NOMO-1 (cell line): ENCODE measurements at regions not wholly inside any gene's neighbourhood (a gene's known extent, or its start where the extent isn't known, plus 50 kb on each side); places are given as distances from the start of the nearest gene placed in this dataset.

Experiments
- DNase-seq, 2 experiments: peaks; one replicate each; lab custom pipeline; 2025; ENCODE audit not compliant: unreplicated experiment in 2 of 2; lab: John Stamatoyannopoulos, UW

DNA sequence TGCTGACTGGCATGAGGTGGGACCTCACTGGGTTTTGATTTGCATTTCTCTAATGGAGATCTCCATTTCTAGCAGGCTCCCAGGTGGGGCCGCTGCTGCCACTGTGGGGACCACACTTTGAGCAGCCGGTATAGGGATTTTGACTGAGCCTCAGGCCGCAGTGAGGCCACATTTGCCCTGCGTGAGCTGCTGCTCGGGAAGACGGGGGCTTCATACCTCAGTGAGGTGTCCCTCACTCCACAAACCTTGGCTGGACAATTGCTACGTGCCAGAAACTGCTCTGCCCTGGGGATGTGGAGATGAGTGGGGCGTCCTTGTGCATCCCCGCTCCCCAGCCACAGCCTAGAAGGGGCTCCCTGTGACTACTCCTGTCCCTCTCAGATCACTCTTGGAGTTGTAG, 134.3 kb downstream of the ANKRD60 start:
- no peak for DNase-seq

DNA sequence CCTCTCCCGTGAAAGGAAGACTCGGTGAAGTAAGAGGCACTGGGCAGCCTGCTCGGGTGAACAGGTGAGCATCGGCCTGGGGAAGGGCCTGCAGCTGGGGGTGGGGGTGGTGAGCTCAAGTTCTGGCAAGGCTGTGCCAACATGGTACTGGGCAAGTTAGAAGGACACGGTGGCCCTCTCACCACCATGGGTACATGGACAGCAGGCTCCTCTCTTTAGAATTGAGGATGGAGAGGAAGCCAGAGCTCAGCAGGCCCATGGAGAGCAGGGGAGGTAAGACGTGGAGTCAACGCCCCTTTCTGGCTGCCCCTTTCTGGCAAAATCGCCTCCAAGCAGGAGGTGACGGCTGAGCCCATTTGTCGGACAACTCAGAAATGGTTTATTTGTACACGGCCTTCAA, 135.6 kb downstream of the ANKRD60 start:
- DNase-seq, result no peak

DNA sequence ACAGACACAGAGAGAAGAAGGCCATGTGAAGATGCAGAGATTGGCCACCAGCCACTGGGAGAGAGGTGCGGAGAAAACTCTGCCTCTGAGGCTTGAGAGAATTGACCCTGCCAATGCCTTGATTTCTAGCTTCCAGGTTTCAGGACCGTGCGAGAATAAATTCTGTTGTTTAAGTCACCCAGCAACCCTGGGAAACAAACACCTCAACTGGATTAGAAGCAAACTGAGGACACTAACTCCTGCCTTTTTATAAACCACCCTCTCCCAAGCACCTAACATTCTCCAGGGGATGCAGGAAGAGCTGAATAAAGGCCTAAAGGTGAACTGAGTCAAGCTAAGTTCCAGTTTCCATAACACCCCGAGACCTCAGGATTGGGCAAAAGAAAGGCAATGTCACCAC, 136.1 kb downstream of the ANKRD60 start:
- DNase-seq, result no peak

DNA sequence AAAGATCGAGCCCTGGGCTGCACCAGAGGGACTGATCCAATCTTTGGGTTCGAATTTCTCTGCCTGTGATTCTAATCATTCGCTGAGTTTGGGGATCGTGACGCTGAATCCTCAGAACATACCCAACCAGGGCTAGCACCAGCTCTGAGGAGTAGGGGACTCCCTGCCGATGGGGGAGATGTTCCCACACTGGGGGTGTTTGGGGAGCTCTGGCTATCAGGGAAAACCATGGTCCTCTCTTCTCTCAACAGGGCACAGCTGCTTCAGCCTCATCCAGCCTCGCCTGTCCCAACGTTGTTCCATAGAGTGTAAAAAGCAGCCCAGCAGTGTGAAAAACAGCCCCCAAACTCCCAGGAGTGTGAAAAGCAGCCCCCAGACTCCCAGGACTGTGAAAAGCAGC, 136.6 kb downstream of the ANKRD60 start:
- no peak for DNase-seq

DNA sequence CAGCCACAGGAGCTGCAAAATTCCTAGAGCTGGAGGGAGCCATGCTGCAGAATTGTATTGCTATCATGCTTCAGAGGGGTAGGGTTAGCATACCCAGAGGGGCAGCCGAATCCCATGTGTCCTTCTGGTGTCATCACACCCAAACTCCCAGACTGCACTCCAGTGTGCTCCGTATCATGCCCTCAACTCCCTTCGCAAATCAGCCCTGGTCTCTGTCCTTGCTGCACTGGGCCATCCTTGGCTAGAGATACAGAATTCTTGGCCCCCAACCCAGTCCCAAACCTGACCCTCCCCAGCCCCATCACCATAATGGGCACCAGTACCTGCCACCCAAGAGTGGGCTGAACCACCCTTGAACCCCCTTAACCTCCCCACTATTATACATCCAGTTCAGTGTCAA, 138.3 kb downstream of the ANKRD60 start:
- DNase-seq, result no peak

DNA sequence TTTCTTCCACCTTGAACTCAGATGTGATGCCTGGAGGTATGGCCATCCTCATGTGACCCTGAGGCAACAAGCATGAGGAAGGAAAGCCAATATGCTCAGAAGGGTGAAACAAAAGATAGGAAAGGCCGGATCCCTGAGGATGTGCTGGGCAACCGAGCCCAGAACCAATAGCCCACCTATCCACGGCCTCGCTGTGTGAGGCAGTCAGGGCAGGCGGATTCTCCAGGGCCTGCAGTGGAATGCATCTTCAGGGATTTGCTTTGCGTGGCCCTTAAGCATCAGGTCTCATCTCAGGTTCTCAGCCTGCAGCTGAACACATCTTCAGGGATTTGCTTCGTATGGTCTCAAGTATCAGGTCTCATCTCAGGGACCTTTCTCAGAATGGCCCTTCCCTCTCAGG, 139.8 kb downstream of the ANKRD60 start:
- DNase-seq, result no peak

DNA sequence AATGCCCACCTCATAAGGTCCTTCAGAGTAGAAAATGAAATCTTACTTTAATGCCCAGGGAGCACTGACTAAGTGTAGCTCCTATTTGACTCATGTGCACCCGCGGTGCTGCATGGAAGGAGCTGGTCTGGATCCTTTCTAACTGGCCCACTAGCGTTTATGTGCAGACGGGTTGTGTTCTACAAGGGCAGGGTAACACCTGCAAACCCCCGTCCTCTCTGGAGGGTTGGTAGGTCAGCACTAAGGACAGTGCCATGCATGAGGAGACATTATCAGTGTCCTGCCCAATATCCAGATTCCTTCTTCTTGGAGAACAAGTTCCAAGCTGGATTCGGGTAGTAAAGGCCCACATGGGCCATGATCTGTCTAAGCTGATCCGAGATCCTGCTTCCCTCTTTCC, 140.3 kb downstream of the ANKRD60 start:
- DNase-seq, result no peak

DNA sequence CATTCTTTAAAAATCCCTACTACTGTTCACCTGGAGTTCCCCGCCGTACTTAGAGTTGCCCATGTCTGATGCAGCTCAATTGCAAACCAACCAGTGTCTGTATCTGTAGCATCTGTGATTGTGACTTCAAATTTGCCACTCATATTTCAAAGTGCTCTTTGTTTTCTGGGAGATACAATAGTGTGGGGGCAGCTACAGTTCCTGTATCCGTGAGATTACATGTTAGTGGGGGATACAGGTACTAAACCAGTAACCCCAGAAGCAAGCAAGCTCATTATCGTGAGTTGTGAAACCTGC, 140.9 kb downstream of the ANKRD60 start:
- no peak for DNase-seq

DNA sequence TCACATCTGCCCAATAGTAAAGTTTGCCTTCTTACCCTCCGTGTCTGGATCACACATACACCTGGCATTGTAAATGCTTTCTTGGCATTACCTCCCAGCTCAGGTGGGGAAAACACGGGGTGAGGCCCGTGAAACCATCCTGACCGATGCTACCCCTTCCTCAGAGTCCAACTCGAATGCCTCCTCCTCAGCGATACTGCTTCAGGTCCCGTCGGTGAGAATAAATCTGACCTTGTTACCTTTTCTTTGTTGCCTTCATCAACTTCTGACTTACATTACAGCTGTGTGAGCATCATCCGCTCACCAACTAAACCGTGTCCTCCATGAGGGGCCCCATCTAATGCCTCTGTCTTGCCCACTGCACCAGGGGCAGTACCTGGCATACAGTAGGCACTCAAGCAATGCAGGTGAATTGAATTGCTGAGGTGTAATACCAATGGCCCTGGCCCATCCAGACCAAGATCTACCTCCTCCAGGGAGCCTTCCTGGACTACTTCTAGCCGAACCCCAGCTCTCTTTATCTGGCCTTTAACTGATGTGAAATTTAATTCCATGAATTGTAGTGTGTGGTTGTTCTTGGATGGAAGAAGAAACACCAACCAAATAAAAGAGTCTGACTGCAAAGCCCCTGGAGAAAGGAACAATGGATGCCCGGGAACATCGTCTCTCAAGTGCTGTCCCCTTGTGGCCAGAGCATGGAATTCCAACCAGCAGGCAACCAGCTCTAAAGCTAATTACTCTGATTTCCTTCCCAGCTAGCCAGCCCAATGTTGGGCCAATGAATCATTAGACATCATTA, 141.5 kb downstream of the ANKRD60 start:
- DNase-seq, result peak; percentile 1 to 29

DNA sequence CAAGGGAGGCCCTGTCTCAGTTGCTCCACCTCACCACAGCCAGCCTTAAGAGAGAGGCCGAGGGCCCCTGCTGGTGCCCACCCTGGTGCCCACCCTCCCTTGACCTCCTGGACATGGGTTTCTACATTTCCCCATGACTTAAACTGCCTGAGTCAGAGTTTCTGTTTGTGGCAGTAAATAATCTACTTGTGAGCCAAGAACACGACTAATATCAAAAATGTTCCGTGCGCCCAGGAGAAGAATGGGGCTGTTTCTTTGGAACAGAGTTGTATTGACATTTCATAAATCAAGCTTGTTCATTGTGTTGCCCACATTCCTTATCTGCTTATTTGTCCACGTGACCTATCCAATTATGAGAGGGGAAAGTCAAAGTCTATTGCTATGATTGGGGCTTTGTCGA, 143.5 kb downstream of the ANKRD60 start:
- DNase-seq, result no peak

DNA sequence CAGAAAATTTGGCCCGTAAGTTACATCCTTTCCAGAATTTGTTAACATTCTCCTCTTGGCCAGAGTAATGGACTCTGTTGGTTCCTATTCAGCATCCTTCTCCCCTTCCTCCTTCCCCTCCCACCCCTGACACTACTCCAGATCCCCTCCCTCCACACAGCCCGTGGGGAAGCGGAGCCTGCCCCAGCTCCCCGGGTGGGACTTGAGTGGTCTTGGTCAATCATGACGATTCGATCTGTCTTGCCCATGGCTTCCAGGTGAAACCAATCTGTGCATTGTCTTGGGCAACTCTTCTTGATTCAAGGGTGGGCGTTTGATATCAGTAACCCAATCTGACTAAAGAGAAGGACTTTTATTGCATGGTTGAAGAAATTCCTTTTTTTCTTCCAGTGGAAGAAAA, 143.9 kb downstream of the ANKRD60 start:
- DNase-seq, result no peak

DNA sequence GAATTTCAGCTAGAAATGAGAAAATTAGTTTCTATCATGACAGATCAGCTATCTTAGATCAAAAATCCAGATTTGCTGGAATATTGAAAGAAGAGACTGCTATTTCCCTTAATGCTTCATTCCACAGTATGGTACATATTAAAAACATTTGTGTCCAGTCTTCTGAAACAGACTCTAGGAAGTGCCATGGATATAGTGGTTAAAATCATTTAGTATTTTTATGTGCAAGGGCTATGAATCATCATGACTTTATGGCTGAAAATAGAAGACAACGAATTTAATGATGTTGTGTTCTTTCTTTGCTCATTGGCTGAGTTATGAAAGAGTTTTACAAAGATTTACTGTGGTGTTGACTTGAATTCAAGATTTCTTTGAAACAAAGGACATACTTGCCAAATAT, 146.6 kb downstream of the ANKRD60 start:
- peak; percentile 1 to 78 for DNase-seq

DNA sequence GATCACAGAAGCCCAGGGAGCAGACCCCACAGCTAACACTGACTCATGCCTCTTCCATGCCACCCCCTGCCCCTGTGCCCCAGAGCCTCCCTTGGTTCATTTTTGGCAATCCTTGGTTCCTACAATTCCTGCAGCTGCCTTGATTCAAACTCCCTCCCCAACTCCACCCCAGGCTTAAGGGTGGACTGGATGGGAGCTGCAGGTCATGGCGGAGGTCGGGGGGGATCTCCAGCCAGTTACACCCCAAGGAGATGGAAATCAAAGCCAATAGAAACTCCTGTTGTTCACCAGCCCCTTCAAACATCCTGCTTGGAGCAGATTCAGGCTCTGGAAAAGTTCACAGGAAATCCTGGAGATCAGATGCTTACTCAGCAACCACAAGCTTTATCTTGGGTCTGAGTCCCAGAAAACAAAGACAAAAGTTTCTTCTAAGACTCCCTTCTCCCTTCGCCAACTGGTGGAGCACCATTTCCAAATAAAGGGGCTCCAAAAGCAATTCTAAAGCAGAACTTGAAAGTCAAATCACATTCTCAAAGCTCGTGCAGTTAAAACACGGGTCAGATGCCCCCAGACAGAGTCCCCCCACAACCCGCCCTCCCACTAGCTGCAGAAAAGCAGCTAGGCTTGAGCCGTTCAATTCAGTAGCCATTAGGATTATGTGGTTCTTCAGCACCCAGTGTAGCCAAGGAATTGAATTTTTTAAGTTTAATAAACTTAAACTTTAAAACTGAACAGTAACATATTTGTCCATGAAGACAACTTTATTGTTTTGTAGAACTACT, 149.5 kb downstream of the ANKRD60 start:
- no peak for DNase-seq

DNA sequence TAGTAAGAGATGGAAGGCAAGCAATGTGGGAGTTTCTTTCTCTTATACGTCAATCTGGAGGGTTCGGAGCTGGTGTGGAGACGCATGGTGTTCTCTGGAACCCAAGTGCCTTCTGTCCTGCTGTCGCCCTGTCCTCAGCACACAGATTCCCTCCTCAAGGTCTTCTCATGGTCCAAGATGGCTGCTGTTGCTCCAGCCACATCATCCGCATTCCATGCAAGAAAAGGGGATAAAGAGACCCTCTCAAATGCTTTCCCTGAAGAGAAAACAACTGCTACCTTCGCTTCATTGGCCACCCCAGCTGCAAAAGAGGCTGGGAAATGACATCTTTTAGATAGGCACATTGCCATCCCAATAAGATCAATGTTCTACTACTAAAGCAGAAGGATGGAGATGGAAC, 151.2 kb downstream of the ANKRD60 start:
- no peak for DNase-seq

DNA sequence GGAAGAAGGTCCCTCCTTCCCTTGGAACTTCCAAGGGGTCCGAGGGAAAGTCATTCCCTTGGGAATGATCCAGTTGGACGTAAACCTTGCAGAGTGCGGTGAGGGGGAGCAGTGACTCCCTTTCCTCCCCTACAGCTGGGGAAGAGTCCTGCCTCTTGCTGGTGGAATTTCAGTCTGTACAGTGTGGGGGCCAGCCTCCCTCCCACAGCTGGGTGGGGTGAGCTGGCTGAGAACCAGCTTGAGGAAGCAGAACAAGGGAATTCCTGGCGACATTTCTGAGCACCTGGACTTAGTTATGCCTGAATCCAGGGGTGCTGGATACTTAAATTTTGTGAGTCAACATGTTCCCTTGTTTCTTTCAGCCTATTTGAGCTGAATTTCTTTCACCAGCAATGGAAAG, 152.0 kb downstream of the ANKRD60 start:
- DNase-seq, result no peak

DNA sequence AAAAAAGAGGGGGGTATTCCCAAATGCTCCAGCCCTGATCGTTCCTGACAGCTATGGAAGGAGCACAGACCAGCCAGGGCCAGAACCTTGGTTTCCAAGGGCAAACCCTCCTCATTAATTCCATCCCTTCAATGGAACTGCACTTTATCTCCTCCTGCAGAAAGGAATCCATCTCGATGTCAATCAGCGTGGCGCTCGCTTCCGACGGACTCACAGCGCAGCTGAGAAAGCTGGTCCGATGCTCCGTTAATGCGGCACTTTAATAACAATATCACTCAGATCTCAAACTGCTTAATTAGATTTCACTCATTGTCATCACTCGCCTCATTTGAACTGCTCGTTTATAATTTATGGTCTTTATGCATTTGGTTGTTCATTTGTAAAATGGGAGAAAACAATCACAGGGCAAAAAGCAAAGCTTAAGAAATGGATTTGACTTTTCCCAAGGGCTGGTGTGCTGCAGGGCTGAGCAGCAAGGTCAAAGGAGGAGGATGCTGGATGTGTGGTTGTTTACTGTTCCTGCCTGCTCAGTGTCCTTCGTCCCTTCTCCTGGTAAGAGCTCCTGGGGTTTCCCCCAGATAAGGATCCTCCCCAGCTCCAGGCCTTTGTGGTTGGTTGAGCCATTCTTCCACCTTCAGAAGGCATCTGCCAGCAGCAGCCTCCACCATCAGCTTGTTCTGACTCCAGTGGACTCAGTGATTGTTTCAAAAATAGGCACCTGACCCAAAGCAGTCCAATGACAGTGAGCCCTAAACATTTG, 152.7 kb downstream of the ANKRD60 start:
- DNase-seq, result no peak

DNA sequence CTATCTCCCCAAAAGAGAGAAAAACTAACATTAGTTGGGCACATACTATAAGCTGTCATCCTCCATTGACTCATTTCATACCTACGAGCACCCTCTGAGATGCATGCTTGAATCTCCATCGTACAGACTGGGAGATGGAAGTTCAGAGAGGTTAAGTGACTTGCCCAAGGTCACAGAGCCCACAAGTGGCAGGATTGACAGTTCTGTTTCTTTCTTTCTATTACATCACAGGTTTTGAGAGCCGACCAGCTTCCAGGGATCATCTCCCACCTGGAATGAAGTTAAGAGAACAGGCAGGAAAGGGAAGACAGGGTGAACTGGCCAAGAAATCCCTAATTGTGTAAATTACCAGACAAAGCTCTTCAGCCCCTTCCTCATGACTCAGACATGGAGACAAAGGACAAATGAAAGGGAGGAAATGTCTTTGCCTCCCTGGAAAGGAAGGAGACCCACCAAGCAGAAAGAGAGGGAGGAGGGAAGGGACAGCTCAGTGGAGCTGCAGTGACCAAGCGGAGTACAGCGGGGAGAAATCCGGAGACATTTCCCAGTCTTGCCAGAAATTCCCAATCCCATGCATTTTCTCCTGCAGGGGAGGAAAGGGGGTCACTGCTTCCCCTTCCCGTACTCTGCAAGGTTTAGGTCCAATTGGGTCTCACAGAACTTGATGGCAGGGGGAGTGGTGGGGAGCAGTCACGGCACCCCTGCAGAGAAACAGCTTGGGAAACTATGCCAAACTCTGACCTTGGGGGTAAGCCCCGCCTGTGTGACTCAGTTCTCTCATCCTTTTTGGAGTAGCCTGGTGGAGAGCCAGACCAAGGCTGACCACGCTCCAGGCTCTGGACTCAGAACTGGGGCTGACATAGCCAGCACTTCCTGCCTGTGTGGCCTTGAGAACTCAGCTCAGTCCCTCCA, 154.3 kb downstream of the ANKRD60 start:
- no peak for DNase-seq

DNA sequence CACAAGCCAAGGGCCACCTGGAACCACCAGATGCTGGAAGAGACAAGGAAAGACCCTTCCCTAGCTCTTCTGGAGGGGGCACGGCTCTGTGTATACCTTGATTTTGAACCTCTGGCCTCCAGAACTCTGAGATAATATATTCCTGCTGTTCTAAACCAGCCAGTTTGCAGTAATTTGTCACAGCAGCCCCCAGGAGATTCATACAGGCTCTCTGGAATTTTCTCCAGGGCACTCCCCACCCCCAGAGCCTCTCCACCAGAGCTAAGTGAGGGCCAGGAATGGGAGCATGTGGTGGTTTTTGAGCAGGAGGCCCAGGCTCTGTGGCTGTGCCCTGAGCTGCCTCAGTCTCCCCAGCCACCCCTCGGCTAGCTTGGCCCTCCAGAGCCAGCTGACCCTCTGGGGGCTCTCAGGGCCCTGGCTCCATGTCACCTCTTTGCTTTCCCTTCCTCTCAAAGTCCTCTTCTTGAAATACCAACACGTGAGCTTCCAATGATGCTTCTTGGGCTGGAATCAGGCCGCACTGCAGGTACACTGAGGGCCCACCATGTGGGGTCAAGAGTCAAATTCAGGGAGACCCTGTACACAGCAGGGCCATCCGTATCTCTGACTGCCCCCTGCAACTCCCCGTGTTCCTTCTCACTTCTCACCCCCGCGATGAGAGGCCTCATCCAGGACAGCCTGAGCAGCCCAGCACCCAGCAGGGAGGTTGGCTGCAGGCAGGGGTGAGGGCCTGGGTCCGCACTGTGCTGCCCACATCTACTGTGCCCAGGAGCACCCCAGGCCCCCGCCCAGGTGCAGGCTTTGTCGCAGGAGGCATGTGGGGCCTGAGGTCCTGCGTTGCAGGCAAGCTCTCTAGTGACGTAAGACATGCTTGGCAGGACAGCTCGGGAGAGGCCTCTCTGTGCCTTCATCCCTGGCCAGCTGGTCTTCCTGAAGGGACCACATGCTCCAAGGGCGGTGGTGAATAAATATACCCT, 155.5 kb downstream of the ANKRD60 start:
- DNase-seq, result no peak

DNA sequence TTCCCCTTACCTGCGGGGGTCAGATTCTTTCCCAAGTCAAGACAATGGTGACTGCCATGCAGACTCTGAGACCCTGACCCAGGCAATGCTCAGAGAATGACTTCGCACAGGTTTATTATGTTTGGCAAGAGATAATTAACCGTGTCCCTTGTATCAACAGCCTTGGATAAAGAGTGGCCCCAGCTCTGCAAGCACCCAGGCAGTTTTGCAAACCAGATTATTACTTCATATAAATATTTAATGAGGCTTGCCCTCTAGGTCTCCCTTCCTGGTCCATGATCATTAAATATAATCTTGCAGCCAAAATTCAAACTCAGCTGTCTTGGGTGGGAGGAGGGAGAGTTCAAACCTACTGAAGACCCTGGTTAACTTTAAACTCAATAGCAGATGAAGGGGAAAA, 156.5 kb downstream of the ANKRD60 start:
- no peak for DNase-seq

DNA sequence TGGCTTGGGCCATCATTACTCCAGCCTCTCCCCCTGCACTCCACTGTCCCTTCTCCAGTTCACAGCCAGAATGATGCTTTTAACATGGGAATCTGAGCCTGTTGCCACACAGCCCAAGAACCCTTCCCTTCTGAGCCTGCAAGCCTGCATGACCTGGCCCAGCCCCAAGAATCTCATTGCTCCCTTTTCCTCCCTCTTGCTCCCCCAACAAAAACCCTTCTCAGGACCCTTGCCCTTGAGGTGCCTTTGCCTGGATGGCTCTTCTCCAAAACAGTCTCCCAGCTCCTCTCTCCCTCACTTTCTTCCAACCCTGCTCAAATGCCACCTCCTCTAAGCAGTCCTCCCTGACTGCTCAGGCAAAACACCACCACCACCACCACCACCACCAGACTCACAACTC, 157.2 kb downstream of the ANKRD60 start:
- no peak for DNase-seq
